Upper lobe of right lung (tissue), 1 donor: ENCODE measurements at regions not wholly inside any gene's neighbourhood (a gene's known extent, or its start where the extent isn't known, plus 50 kb on each side); places are given as distances from the start of the nearest gene placed in this dataset.

Source experiments
- ATAC-seq: fragments of 200-7000 bp; cut with Tn5 transposase; one replicate; pipeline ENCODE4 v1.9.1; 2020; ENCODE audit warnings: mild to moderate bottlenecking, moderate library complexity
- DNase-seq: peaks from one replicate; pipeline ENCODE4 v3.0.0-alpha.2; 2020
- H3K27ac ChIP-seq: fragments of 200-600 bp; one replicate; pipeline ENCODE4 v1.8.0; 2022
- H3K27me3 ChIP-seq: fragments of 200-600 bp; one replicate; pipeline ENCODE4 v1.8.0; 2022; ENCODE audit warnings: mild to moderate bottlenecking
- H3K36me3 ChIP-seq: fragments of 200-600 bp; one replicate; pipeline ENCODE4 v1.8.0; 2022
- H3K4me1 ChIP-seq: fragments of 200-600 bp; one replicate; pipeline ENCODE4 v1.8.0; 2022
- H3K4me3 ChIP-seq: fragments of 200-600 bp; one replicate; pipeline ENCODE4 v1.8.0; 2022; ENCODE audit warnings: mild to moderate bottlenecking
- H3K9me3 ChIP-seq: fragments of 200-600 bp; one replicate; pipeline ENCODE4 v1.8.0; 2022
- intact Hi-C: fragments of 100-400 bp; cut with DNase I; formaldehyde crosslinking; loops from one replicate; pipeline ENCODE4 v1.11.0; 2022
- TF ChIP-seq, protein P1 (sequence below): fragments of 200-600 bp; IDR thresholded peaks from one replicate; pipeline ENCODE4 v1.8.0; 2022; ENCODE audit warnings: antibody characterized with exemption
- donor health status: DM: no; HTN: yes; CAD: no; lungs with severe emphysema.

DNA sequence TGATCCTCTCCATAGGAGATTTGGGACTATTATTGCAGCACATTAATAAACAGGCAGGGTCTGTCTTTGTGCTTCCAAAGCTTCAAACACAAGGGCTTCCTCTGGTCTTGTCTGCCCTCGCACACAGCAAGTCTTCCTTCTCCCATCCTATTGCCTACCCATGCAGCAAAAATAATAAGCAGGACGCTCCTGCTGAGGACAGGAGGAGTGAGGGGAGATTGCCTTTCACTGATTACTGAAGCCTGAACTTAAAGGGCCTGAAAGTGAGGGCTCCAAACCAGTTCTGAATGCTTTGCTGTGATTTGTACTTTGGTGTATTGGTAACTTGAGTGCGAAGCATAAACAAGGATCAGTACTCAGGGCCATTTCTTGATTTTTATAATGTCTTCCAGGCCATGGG lies 197.6 kb upstream of the XYLT1 start:
- no peaks in the 10 kb centered on the region for H3K4me1 ChIP-seq
- no peak overlapping the region for H3K4me3 ChIP-seq
- intact Hi-C loops: no loop called here
- H3K9me3 ChIP-seq: no peaks in the 10 kb centered on the region
- H3K36me3 ChIP-seq: no peaks in the 10 kb centered on the region
- DNase-seq (no peak), ATAC-seq (no peak)
- no peak overlapping the region for H3K27ac ChIP-seq
- no peaks in the 10 kb centered on the region for H3K27me3 ChIP-seq
- TF ChIP-seq, protein P1, sequence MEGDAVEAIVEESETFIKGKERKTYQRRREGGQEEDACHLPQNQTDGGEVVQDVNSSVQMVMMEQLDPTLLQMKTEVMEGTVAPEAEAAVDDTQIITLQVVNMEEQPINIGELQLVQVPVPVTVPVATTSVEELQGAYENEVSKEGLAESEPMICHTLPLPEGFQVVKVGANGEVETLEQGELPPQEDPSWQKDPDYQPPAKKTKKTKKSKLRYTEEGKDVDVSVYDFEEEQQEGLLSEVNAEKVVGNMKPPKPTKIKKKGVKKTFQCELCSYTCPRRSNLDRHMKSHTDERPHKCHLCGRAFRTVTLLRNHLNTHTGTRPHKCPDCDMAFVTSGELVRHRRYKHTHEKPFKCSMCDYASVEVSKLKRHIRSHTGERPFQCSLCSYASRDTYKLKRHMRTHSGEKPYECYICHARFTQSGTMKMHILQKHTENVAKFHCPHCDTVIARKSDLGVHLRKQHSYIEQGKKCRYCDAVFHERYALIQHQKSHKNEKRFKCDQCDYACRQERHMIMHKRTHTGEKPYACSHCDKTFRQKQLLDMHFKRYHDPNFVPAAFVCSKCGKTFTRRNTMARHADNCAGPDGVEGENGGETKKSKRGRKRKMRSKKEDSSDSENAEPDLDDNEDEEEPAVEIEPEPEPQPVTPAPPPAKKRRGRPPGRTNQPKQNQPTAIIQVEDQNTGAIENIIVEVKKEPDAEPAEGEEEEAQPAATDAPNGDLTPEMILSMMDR: no peak

DNA sequence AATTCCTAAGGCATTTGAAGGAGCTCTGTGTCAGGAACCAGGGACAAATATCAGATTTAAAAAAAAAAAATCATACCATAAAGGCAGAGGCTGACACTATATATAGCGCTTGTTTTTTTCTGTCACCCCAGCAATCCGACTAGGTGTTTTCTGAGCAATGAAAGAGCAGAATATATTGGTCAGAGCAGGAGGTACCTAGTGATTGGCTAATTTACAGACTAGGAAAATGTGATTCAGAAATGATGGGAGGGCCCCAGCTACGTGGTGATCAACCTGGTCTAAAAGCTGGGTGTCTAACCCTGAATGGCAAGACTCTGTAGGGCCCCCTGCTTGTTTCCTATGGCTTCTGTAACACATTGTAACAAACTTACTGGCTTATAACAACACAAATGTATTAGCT lies 195.5 kb upstream of the XYLT1 start:
- no peaks in the 10 kb centered on the region for H3K4me1 ChIP-seq
- no peaks in the 10 kb centered on the region for H3K36me3 ChIP-seq
- no peaks in the 10 kb centered on the region for H3K27me3 ChIP-seq
- DNase-seq (no peak), ATAC-seq (no peak)
- TF ChIP-seq, protein P1: no peak
- no peak overlapping the region for H3K27ac ChIP-seq
- intact Hi-C loops: no loop called here
- no peaks in the 10 kb centered on the region for H3K9me3 ChIP-seq
- H3K4me3 ChIP-seq: no peak overlapping the region

DNA sequence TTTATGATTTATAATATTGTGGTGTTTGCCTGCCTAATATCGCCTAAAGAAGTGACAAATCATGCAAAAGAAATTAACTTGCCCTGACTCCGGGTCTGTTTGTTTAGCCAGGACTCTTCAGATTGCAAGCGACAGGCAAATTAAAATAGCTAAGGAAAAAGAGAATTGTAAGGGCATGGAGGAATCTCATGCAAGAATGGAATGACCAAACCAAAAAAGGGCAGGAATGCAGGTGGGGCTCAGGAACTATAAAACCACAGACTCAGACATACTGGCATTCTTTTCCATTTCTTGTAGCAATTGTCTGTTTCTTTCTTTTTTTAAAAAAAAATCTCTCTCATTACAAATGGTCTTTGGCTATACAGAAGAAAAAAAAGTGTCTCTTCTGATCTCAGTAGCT lies 188.1 kb upstream of the XYLT1 start:
- Histone ChIP-seq H3K36me3 (no peaks in the 10 kb centered on the region), H3K4me1 (no peaks in the 10 kb centered on the region), H3K4me3 (no peak overlapping the region), H3K27ac (no peak overlapping the region), H3K9me3 (no peaks in the 10 kb centered on the region), H3K27me3 (no peaks in the 10 kb centered on the region)
- DNase-seq: no peak
- TF ChIP-seq, protein P1: no peak
- no peak for ATAC-seq
- intact Hi-C loops: no loop called here

DNA sequence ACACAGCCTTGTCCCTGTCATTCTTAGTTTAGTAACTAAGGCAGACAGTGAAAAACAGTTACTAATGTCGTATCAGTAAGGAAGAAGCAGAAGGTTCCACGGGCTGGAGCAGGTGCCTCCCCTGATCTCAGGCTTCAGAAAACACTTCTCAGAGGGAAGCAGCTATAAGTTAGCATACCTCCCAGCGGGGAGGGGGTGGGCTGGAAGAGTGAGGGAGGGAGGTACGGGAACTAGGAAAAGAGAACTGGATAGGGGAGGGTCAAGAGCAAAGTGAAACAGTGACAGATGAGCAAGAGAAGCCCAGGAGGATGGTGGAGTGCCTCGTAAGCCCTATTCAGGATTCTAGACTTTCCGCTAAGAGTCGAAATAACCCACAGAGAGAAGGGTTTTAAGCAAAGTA lies 186.3 kb upstream of the XYLT1 start:
- ATAC-seq: no peak
- H3K4me3 ChIP-seq: no peak overlapping the region
- no peaks in the 10 kb centered on the region for H3K27me3 ChIP-seq
- H3K36me3 ChIP-seq: no peaks in the 10 kb centered on the region
- no peaks in the 10 kb centered on the region for H3K9me3 ChIP-seq
- TF ChIP-seq, protein P1: no peak
- no peak overlapping the region for H3K27ac ChIP-seq
- intact Hi-C loops: no loop called here
- DNase-seq: no peak
- H3K4me1 ChIP-seq: no peaks in the 10 kb centered on the region

DNA sequence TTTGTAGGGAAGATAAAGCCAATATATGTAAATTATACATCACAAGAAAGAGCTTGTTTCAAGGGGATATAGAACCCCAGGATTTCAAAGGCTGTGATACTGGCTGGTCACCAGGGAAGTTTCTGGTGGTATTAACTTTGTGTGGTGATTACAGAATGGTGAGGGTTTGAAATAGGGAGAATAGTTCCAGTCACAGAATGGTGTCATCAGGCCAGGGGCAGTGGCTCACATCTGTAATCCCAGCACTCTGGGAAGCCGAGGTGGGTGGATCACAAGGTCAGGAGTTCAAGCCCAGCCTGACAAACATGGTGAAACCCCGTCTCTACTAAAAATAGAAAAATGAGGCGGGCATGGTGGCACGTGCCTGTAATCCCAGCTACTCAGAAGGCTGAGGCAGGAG lies 183.8 kb upstream of the XYLT1 start:
- H3K4me3 ChIP-seq: no peak overlapping the region
- ATAC-seq (no peak), DNase-seq (no peak)
- H3K9me3 ChIP-seq: no peaks in the 10 kb centered on the region
- no peak overlapping the region for H3K27ac ChIP-seq
- no peaks in the 10 kb centered on the region for H3K27me3 ChIP-seq
- no peaks in the 10 kb centered on the region for H3K36me3 ChIP-seq
- intact Hi-C loops: no loop called here
- H3K4me1 ChIP-seq: no peaks in the 10 kb centered on the region
- TF ChIP-seq, protein P1: no peak

DNA sequence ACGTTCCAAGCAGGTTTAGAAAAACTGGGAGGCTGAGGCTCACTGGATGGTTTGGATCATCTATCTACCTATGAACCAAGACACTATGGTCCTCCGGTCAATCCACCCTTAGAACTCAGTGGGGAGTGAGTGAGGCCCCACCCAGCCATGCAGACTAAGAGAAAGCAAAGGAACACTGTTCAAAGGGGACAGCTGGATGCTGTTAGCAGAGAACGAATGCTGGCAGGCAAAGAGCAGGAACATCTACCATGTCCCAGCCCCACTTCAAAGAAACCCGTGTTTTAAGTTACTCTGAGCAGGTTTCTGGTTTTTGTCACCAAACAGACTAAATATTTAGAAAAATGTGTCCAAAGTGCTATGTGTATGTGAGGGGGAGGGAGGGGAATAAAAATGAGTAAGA lies 183.4 kb upstream of the XYLT1 start:
- ATAC-seq: no peak
- TF ChIP-seq, protein P1: no peak
- intact Hi-C loops: no loop called here
- Histone ChIP-seq H3K27ac (no peak overlapping the region), H3K4me1 (no peaks in the 10 kb centered on the region), H3K4me3 (no peak overlapping the region), H3K36me3 (no peaks in the 10 kb centered on the region), H3K9me3 (no peaks in the 10 kb centered on the region), H3K27me3 (no peaks in the 10 kb centered on the region)
- DNase-seq: no peak
